CD14-positive monocyte (primary cell): ENCODE measurements at regions not wholly inside any gene's neighbourhood (a gene's known extent, or its start where the extent isn't known, plus 50 kb on each side); places are given as distances from the start of the nearest gene placed in this dataset.

Experiments
- DNase-seq, 3 donors: peaks; one replicate each; pipeline ENCODE4 v3.0.0-alpha.2; 2011 to 2022
- H2AFZ ChIP-seq: 2 replicates; pipeline ENCODE4 v1.6.0; 2012; ENCODE audit warnings: mild to moderate bottlenecking, low read depth, low read length, inconsistent platforms; ENCODE audit not compliant: insufficient read depth, poor library complexity, severe bottlenecking
- H3K27ac ChIP-seq, 2 donors: 1 replicate in 1 of 2; 2 replicates in 1 of 2; pipeline ENCODE4 v1.5.1; 2012 to 2013; ENCODE audit warnings: low read length in 2 of 2, control low read depth in 1 of 2, inconsistent platforms in 1 of 2, low read depth in 1 of 2, mild to moderate bottlenecking in 1 of 2
- H3K27me3 ChIP-seq, 2 donors: one replicate each; pipeline versions ENCODE4 v1.6.0 to v1.6.1; 2011 to 2013; ENCODE audit warnings: low read length in 2 of 2; ENCODE audit not compliant: control insufficient read depth in 2 of 2, insufficient read depth in 2 of 2
- H3K36me3 ChIP-seq, 2 donors: replicated peaks in 1 of 2; 1 replicate in 1 of 2; 2 replicates in 1 of 2; pipeline versions ENCODE4 v1.5.1 to v1.6.1; 2012 to 2013; ENCODE audit warnings: low read length in 2 of 2, control low read depth in 1 of 2, inconsistent platforms in 1 of 2, mild to moderate bottlenecking in 1 of 2; ENCODE audit not compliant: insufficient read depth in 2 of 2, control insufficient read depth in 1 of 2
- H3K4me1 ChIP-seq, 2 donors: 1 replicate in 1 of 2; 2 replicates in 1 of 2; pipeline versions ENCODE4 v1.5.1 to v1.6.1; 2012 to 2013; ENCODE audit warnings: low read length in 2 of 2, control low read depth in 1 of 2, inconsistent platforms in 1 of 2, mild to moderate bottlenecking in 1 of 2, moderate library complexity in 1 of 2; ENCODE audit not compliant: insufficient read depth in 2 of 2, control insufficient read depth in 1 of 2
- H3K4me2 ChIP-seq: replicated peaks from 2 replicates; pipeline ENCODE3; 2012; ENCODE audit warnings: low read length, moderate library complexity, mild to moderate bottlenecking; ENCODE audit not compliant: poor library complexity, severe bottlenecking; ENCODE audit errors: extremely low read depth
- H3K4me3 ChIP-seq, 3 experiments: fragments of 200-600 bp in 1 of 3; sonication (generic) in 1 of 3; replicated peaks in 1 of 3; 1 replicate in 2 of 3; 2 replicates in 1 of 3; pipeline ENCODE4 v1.5.1; 2011 to 2013; ENCODE audit warnings: low read length in 3 of 3, mild to moderate bottlenecking in 3 of 3, control low read depth in 2 of 3, low read depth in 2 of 3, inconsistent platforms in 1 of 3, moderate library complexity in 1 of 3
- H3K79me2 ChIP-seq: 2 replicates; pipeline ENCODE4 v1.6.0; 2012; ENCODE audit warnings: mild to moderate bottlenecking, control low read depth, inconsistent platforms, low read length, moderate library complexity; ENCODE audit not compliant: insufficient read depth
- H3K9ac ChIP-seq: 2 replicates; pipeline ENCODE4 v1.6.0; 2017; ENCODE audit warnings: low read length, mild to moderate bottlenecking; ENCODE audit not compliant: insufficient read depth, poor library complexity, severe bottlenecking
- H3K9me3 ChIP-seq, 2 donors: replicated peaks in 1 of 2; 1 replicate in 1 of 2; 2 replicates in 1 of 2; pipeline versions ENCODE4 v1.5.1 to v1.6.1; 2012 to 2013; ENCODE audit warnings: low read length in 2 of 2, control low read depth in 1 of 2; ENCODE audit not compliant: control insufficient read depth in 1 of 2, insufficient read depth in 1 of 2
- H4K20me1 ChIP-seq: 2 replicates; pipeline ENCODE4 v1.6.0; 2012; ENCODE audit warnings: mild to moderate bottlenecking, low read length, control low read depth, moderate library complexity; ENCODE audit not compliant: insufficient read depth
- H3K27ac Mint-ChIP-seq, 7 donors: one replicate each; pipeline ENCODE4 v1.8.0; 2020; ENCODE audit warnings: mild to moderate bottlenecking in 7 of 7, mixed read lengths in 7 of 7, moderate library complexity in 6 of 7, inconsistent platforms in 2 of 7
- H3K27me3 Mint-ChIP-seq, 3 donors: one replicate each; pipeline ENCODE4 v1.8.0; 2021 to 2022; ENCODE audit warnings: low read depth in 3 of 3, mild to moderate bottlenecking in 3 of 3, mixed read lengths in 3 of 3, moderate library complexity in 3 of 3, inconsistent platforms in 1 of 3
- H3K36me3 Mint-ChIP-seq, 2 donors: one replicate each; pipeline ENCODE4 v1.8.0; 2020; ENCODE audit warnings: mixed read lengths in 2 of 2, inconsistent platforms in 1 of 2, mild to moderate bottlenecking in 1 of 2
- H3K4me1 Mint-ChIP-seq: one replicate; pipeline ENCODE4 v1.8.0; 2020; ENCODE audit warnings: mild to moderate bottlenecking, mixed read lengths
- H3K4me3 Mint-ChIP-seq, 2 donors: one replicate each; pipeline ENCODE4 v1.8.0; 2020; ENCODE audit warnings: mild to moderate bottlenecking in 2 of 2, mixed read lengths in 2 of 2, moderate library complexity in 1 of 2
- H3K9me3 Mint-ChIP-seq, 7 donors: one replicate each; pipeline ENCODE4 v1.8.0; 2020 to 2022; ENCODE audit warnings: mixed read lengths in 7 of 7, mild to moderate bottlenecking in 6 of 7, moderate library complexity in 6 of 7, inconsistent platforms in 2 of 7
- CTCF ChIP-seq: fragments of 200-600 bp; IDR thresholded peaks from one replicate; pipeline ENCODE4 v1.8.0; 2022; ENCODE audit warnings: antibody characterized with exemption, mild to moderate bottlenecking
- WGBS: methylation state at CpG from one replicate; pipeline ENCODE4 v1.1.5; 2013; ENCODE audit warnings: missing lambda C conversion rate; ENCODE audit not compliant: insufficient coverage; 5-methylcytosine and 5-hydroxymethylcytosine counted together
- intact Hi-C, 2 donors: fragments of 100-400 bp; cut with micrococcal nuclease; formaldehyde crosslinking; loops; one replicate each; pipeline versions ENCODE4 v1.15.0 to v1.15.1; 2023

GRCh38 chr2:134201533-134201932 lies 52.3 kb upstream of the MGAT5 start:
- Histone ChIP-seq H2AFZ (no peak overlapping the region), H3K4me3 (no peak overlapping the region), H3K79me2 (peaks cover 10% of the 10 kb centered on the region), H3K4me1 (peaks cover 13 to 15% of the 10 kb centered on the region in 2 donors), H3K9me3 (no peaks in the 10 kb centered on the region), H3K27me3 (no peaks in the 10 kb centered on the region), H4K20me1 (peaks cover 12% of the 10 kb centered on the region), H3K36me3 (no peaks in the 10 kb centered on the region), H3K9ac (no peak overlapping the region), H3K27ac (no peak overlapping the region), H3K4me2 (no peak overlapping the region)
- Mint-ChIP-seq H3K4me3 (no peak overlapping the region), H3K4me1 (peaks cover 10% of the 10 kb centered on the region), H3K36me3 (peaks cover 0 to 3% of the 10 kb centered on the region in 2 donors), H3K27ac (peak overlapping the region in 2 of 7 donors; percentile 10 to 31), H3K27me3 (no peaks in the 10 kb centered on the region), H3K9me3 (no peaks in the 10 kb centered on the region)
- no peak for TF ChIP-seq CTCF
- DNase-seq, result no peak
- intact Hi-C loops, result no loop called here
- WGBS, result 100% methylated on average over 1 of the region's 7 CpGs

GRCh38 chr2:134202371-134202770 lies 51.5 kb upstream of the MGAT5 start:
- intact Hi-C loops, result no loop called here
- Mint-ChIP-seq H3K27me3 (no peaks in the 10 kb centered on the region), H3K4me3 (no peak overlapping the region), H3K27ac (no peak overlapping the region), H3K4me1 (peaks cover 12% of the 10 kb centered on the region), H3K9me3 (no peaks in the 10 kb centered on the region), H3K36me3 (peaks cover 0 to 3% of the 10 kb centered on the region in 2 donors)
- Histone ChIP-seq H3K27me3 (no peaks in the 10 kb centered on the region), H3K27ac (no peak overlapping the region), H4K20me1 (peaks cover 14% of the 10 kb centered on the region), H3K9ac (no peak overlapping the region), H3K4me1 (peaks cover 15 to 20% of the 10 kb centered on the region in 2 donors), H3K79me2 (peaks cover 11% of the 10 kb centered on the region), H3K4me3 (no peak overlapping the region), H2AFZ (no peak overlapping the region), H3K36me3 (no peaks in the 10 kb centered on the region), H3K4me2 (no peak overlapping the region), H3K9me3 (no peaks in the 10 kb centered on the region)
- no peak for DNase-seq
- 88% methylated on average over 3 of the region's 4 CpGs for WGBS
- no peak for TF ChIP-seq CTCF
